ENCODE measurements at regions not wholly inside any gene's neighbourhood (a gene's known extent, or its start where the extent isn't known, plus 50 kb on each side); places are given as distances from the start of the nearest gene placed in this dataset.

- TF ChIP-seq CREB1 (IDR thresholded peaks at IDR 0.05; ENCODE audit: low read depth) (no peak), CEBPB (IDR thresholded peaks at IDR 0.05) (no peak), ZBTB7A (IDR thresholded peaks at IDR 0.05; ENCODE audit: low read depth) (no peak), FOXM1 (IDR thresholded peaks at IDR 0.05; ENCODE audit: borderline replicate concordance, low read depth) (no peak), RAD21 (IDR thresholded peaks at IDR 0.05; ENCODE audit: low read depth) (no peak), TEAD4 (IDR thresholded peaks at IDR 0.05) (no peak), TCF12 (IDR thresholded peaks at IDR 0.05; ENCODE audit: low read depth) (no peak), USF1 (IDR thresholded peaks at IDR 0.05) (no peak), EP300 (IDR thresholded peaks at IDR 0.05; ENCODE audit: borderline replicate concordance) (no peak), MAX (IDR thresholded peaks at IDR 0.05) (no peak), REST (IDR thresholded peaks at IDR 0.05; ENCODE audit: low read depth) (no peak), TAF1 (IDR thresholded peaks at IDR 0.05; ENCODE audit: low read depth) (no peak), YY1 (IDR thresholded peaks at IDR 0.05; ENCODE audit: low read depth) (no peak), EGR1 (IDR thresholded peaks at IDR 0.05) (no peak), NFIC (IDR thresholded peaks at IDR 0.05) (no peak)
Measured at GRCh38 chr18:72391427-72391826, 152.7 kb downstream of the CBLN2 start.

GRCh38 chr18:72378016-72378415 is 166.1 kb downstream of the CBLN2 start:
- TF ChIP-seq TAF1 (IDR thresholded peaks at IDR 0.05; ENCODE audit: low read depth), result no peak
- no peak for TF ChIP-seq EP300 (IDR thresholded peaks at IDR 0.05; ENCODE audit: borderline replicate concordance)
- no peak for TF ChIP-seq RAD21 (IDR thresholded peaks at IDR 0.05; ENCODE audit: low read depth)
- TF ChIP-seq FOXM1 (IDR thresholded peaks at IDR 0.05; ENCODE audit: borderline replicate concordance, low read depth), result no peak
- no peak for TF ChIP-seq TEAD4 (IDR thresholded peaks at IDR 0.05)
- no peak for TF ChIP-seq CREB1 (IDR thresholded peaks at IDR 0.05; ENCODE audit: low read depth)
- TF ChIP-seq YY1 (IDR thresholded peaks at IDR 0.05; ENCODE audit: low read depth), result no peak
- TF ChIP-seq NFIC (IDR thresholded peaks at IDR 0.05), result no peak
- no peak for TF ChIP-seq MAX (IDR thresholded peaks at IDR 0.05)
- TF ChIP-seq REST (IDR thresholded peaks at IDR 0.05; ENCODE audit: low read depth), result no peak
- TF ChIP-seq CEBPB (IDR thresholded peaks at IDR 0.05), result no peak
- TF ChIP-seq USF1 (IDR thresholded peaks at IDR 0.05), result no peak
- no peak for TF ChIP-seq EGR1 (IDR thresholded peaks at IDR 0.05)
- TF ChIP-seq TCF12 (IDR thresholded peaks at IDR 0.05; ENCODE audit: low read depth), result no peak
- no peak for TF ChIP-seq ZBTB7A (IDR thresholded peaks at IDR 0.05; ENCODE audit: low read depth)

- TF ChIP-seq REST (IDR thresholded peaks at IDR 0.05; ENCODE audit: low read depth), result no peak
- TF ChIP-seq RAD21 (IDR thresholded peaks at IDR 0.05; ENCODE audit: low read depth), result no peak
Measured at GRCh38 chr18:72376256-72376655, 167.9 kb downstream of the CBLN2 start.

GRCh38 chr18:72375618-72376017 is 168.5 kb downstream of the CBLN2 start:
- TF ChIP-seq CEBPB (IDR thresholded peaks at IDR 0.05) (no peak), EP300 (IDR thresholded peaks at IDR 0.05; ENCODE audit: borderline replicate concordance) (no peak), REST (IDR thresholded peaks at IDR 0.05; ENCODE audit: low read depth) (no peak), ZBTB7A (IDR thresholded peaks at IDR 0.05; ENCODE audit: low read depth) (no peak), EGR1 (IDR thresholded peaks at IDR 0.05) (no peak), RAD21 (IDR thresholded peaks at IDR 0.05; ENCODE audit: low read depth) (no peak), USF1 (IDR thresholded peaks at IDR 0.05) (no peak), TAF1 (IDR thresholded peaks at IDR 0.05; ENCODE audit: low read depth) (no peak), FOXM1 (IDR thresholded peaks at IDR 0.05; ENCODE audit: borderline replicate concordance, low read depth) (no peak), TCF12 (IDR thresholded peaks at IDR 0.05; ENCODE audit: low read depth) (no peak), TEAD4 (IDR thresholded peaks at IDR 0.05) (no peak), MAX (IDR thresholded peaks at IDR 0.05) (no peak), YY1 (IDR thresholded peaks at IDR 0.05; ENCODE audit: low read depth) (no peak), CREB1 (IDR thresholded peaks at IDR 0.05; ENCODE audit: low read depth) (no peak)

Measured in Ishikawa (cell line).